GM23338 (cell line): ENCODE measurements at regions not wholly inside any gene's neighbourhood (a gene's known extent, or its start where the extent isn't known, plus 50 kb on each side); places are given as distances from the start of the nearest gene placed in this dataset.

Experiments used
- ATAC-seq: fragments of 200-7000 bp; cut with Tn5 transposase; 3 replicates; pipeline ENCODE4 v1.9.1; 2020
- DNase-seq: peaks from one replicate; pipeline ENCODE4 v3.0.0-alpha.2; 2015; ENCODE audit warnings: low spot score
- H2AFZ ChIP-seq: fragments of 200-600 bp; sonication (generic); 2 replicates; pipeline ENCODE4 v1.8.0; 2016; ENCODE audit warnings: antibody characterized with exemption, mild to moderate bottlenecking, moderate library complexity
- H3F3A ChIP-seq: fragments of 200-600 bp; sonication (generic); replicated peaks from 2 replicates; pipeline ENCODE4 v1.8.0; 2017; ENCODE audit warnings: antibody characterized with exemption, mixed run types, low read depth
- H3K27ac ChIP-seq: fragments of 200-600 bp; sonication (generic); 2 replicates; pipeline ENCODE4 v1.6.1; 2016; ENCODE audit warnings: low read depth
- H3K27me3 ChIP-seq: fragments of 200-600 bp; sonication (generic); 2 replicates; pipeline ENCODE4 v1.8.0; 2016; ENCODE audit warnings: mild to moderate bottlenecking, mixed run types, moderate library complexity; ENCODE audit not compliant: insufficient read depth
- H3K36me3 ChIP-seq: fragments of 200-600 bp; sonication (generic); 2 replicates; pipeline ENCODE4 v1.8.0; 2016; ENCODE audit warnings: mild to moderate bottlenecking; ENCODE audit not compliant: insufficient read depth
- H3K4me1 ChIP-seq: fragments of 200-600 bp; sonication (generic); 2 replicates; pipeline ENCODE4 v1.8.0; 2016; ENCODE audit warnings: mild to moderate bottlenecking, moderate library complexity; ENCODE audit not compliant: insufficient read depth
- H3K4me2 ChIP-seq: fragments of 200-600 bp; sonication (generic); 2 replicates; pipeline ENCODE4 v1.7.1; 2017; ENCODE audit warnings: mixed run types
- H3K4me3 ChIP-seq: fragments of 200-600 bp; sonication (generic); 2 replicates; pipeline ENCODE4 v1.6.1; 2016; ENCODE audit warnings: mixed run types
- H3K79me2 ChIP-seq: fragments of 200-600 bp; sonication (generic); replicated peaks from 2 replicates; pipeline ENCODE4 v1.8.0; 2017; ENCODE audit warnings: mild to moderate bottlenecking; ENCODE audit not compliant: insufficient read depth
- H3K9me2 ChIP-seq: fragments of 200-600 bp; sonication (generic); 2 replicates; pipeline ENCODE4 v1.8.0; 2017; ENCODE audit not compliant: insufficient read depth
- H4K20me1 ChIP-seq: fragments of 200-600 bp; sonication (generic); replicated peaks from 2 replicates; pipeline ENCODE4 v1.8.0; 2017; ENCODE audit warnings: mild to moderate bottlenecking; ENCODE audit not compliant: insufficient read depth
- H3K27ac Mint-ChIP-seq: 2 replicates; pipeline ENCODE4 v1.8.0; 2020; ENCODE audit warnings: inconsistent platforms, mild to moderate bottlenecking, moderate library complexity, mixed read lengths
- H3K27me3 Mint-ChIP-seq: 3 replicates; pipeline ENCODE4 v1.8.0; 2022; ENCODE audit warnings: low read depth, mild to moderate bottlenecking, moderate library complexity, mixed read lengths, inconsistent platforms; ENCODE audit not compliant: insufficient read depth, poor library complexity
- H3K36me3 Mint-ChIP-seq: 3 replicates; pipeline ENCODE4 v1.8.0; 2021; ENCODE audit warnings: low read depth, mild to moderate bottlenecking, inconsistent platforms, moderate library complexity, mixed read lengths
- H3K4me1 Mint-ChIP-seq: 3 replicates; pipeline ENCODE4 v1.8.0; 2020; ENCODE audit warnings: mild to moderate bottlenecking, inconsistent platforms, mixed read lengths
- H3K4me3 Mint-ChIP-seq: 3 replicates; pipeline ENCODE4 v1.8.0; 2021; ENCODE audit warnings: moderate library complexity, mild to moderate bottlenecking, inconsistent platforms, mixed read lengths
- H3K9me3 Mint-ChIP-seq: 3 replicates; pipeline ENCODE4 v1.8.0; 2020; ENCODE audit warnings: moderate library complexity, mild to moderate bottlenecking, inconsistent platforms, mixed read lengths
- ETS1 ChIP-seq: IDR thresholded peaks from 2 replicates; pipeline ENCODE4 v1.6.1; 2016; ENCODE audit warnings: antibody characterized with exemption
- EZH2 ChIP-seq: fragments of 200-600 bp; sonication (generic); IDR thresholded peaks from one replicate; pipeline ENCODE4 v1.8.0; 2017; ENCODE audit warnings: antibody characterized with exemption, mild to moderate bottlenecking, low read depth; ENCODE audit not compliant: unreplicated experiment
- EZH2phosphoT487 ChIP-seq: fragments of 200-600 bp; sonication (generic); IDR thresholded peaks from one replicate; pipeline ENCODE4 v1.8.1; 2018; ENCODE audit warnings: antibody characterized with exemption; ENCODE audit not compliant: unreplicated experiment
- JUNB ChIP-seq: IDR thresholded peaks from one replicate; pipeline ENCODE4 v1.6.1; 2016; ENCODE audit warnings: antibody characterized with exemption; ENCODE audit not compliant: unreplicated experiment
- REST ChIP-seq: IDR thresholded peaks from one replicate; pipeline ENCODE4 v1.6.1; 2018; ENCODE audit warnings: antibody characterized with exemption; ENCODE audit not compliant: unreplicated experiment
- STAT1 ChIP-seq: IDR thresholded peaks from one replicate; pipeline ENCODE4 v1.6.1; 2016; ENCODE audit warnings: antibody characterized with exemption; ENCODE audit not compliant: unreplicated experiment
- ZNF114 ChIP-seq: fragments of 250-450 bp; sonication (Bioruptor Pico); IDR thresholded peaks from 2 replicates; pipeline ENCODE4 v1.5.0; 2020; ENCODE audit warnings: mild to moderate bottlenecking, moderate library complexity
- ZNF331 ChIP-seq: fragments of 250-450 bp; sonication (Bioruptor Pico); IDR thresholded peaks from 2 replicates; pipeline ENCODE4 v1.5.0; 2020; ENCODE audit warnings: low read depth, mild to moderate bottlenecking, moderate library complexity

DNA sequence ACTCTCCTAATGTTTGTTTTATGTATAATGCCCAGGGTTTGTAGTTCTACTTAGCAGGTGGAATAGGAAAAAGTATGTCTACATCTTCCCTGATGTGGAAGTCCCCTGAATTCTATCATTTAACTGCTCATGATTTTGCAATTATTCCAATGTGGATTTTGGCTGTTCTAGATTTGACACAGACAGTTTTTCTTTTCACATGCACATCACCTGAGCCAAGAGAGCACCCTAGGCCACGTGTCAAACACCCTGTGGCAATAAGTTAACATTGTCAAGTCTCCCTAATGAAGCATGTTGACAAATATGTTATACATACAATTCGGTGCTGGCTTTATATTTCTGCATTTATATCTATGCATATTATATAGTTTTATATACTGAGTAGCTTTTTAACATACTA, 70.0 kb upstream of the SUCLG2 start:
- Mint-ChIP-seq H3K27ac (no peak overlapping the region), H3K4me3 (no peak overlapping the region), H3K36me3 (peaks cover 32% of the 10 kb centered on the region), H3K4me1 (peaks cover 10% of the 10 kb centered on the region), H3K27me3 (peaks cover 5% of the 10 kb centered on the region), H3K9me3 (peaks cover 25% of the 10 kb centered on the region)
- TF ChIP-seq STAT1 (no peak), ETS1 (no peak), ZNF331 (CRISPR knock-in tag) (no peak), ZNF114 (CRISPR knock-in tag) (no peak), REST (no peak)
- Histone ChIP-seq H3K27me3 (no peaks in the 10 kb centered on the region), H3K36me3 (0 out of 2 replicates have a peak, but pooled peaks cover 4% of the 10 kb centered on the region), H4K20me1 (no peaks in the 10 kb centered on the region), H3K4me1 (no peaks in the 10 kb centered on the region), H3K79me2 (no peaks in the 10 kb centered on the region), H3F3A (no peaks in the 10 kb centered on the region), H2AFZ (no peak overlapping the region), H3K27ac (no peak overlapping the region), H3K9me2 (0 out of 2 replicates have a peak, but pooled peaks cover 3% of the 10 kb centered on the region), H3K4me2 (no peak overlapping the region), H3K4me3 (no peak overlapping the region)
- ATAC-seq (no peak), DNase-seq (no peak)

- DNase-seq, result peak; percentile 24
- Histone ChIP-seq H2AFZ (no peak overlapping the region), H3K4me2 (no peak overlapping the region), H3K36me3 (0 out of 2 replicates have a peak, but pooled peaks cover 4% of the 10 kb centered on the region), H3K4me1 (no peaks in the 10 kb centered on the region), H3K4me3 (no peak overlapping the region), H3K9me2 (0 out of 2 replicates have a peak, but pooled peaks cover 3% of the 10 kb centered on the region), H3K79me2 (no peaks in the 10 kb centered on the region), H3K27ac (no peak overlapping the region), H3K27me3 (no peaks in the 10 kb centered on the region), H4K20me1 (no peaks in the 10 kb centered on the region), H3F3A (no peaks in the 10 kb centered on the region)
- peaks cover 32% of the 10 kb centered on the region for H3K36me3 Mint-ChIP-seq
- peaks cover 3% of the 10 kb centered on the region for H3K27me3 Mint-ChIP-seq
- ATAC-seq, result peak; percentile 87
- H3K9me3 Mint-ChIP-seq, result peaks cover 25% of the 10 kb centered on the region
- H3K4me3 Mint-ChIP-seq, result no peak overlapping the region
- peaks cover 10% of the 10 kb centered on the region for H3K4me1 Mint-ChIP-seq
- no peak overlapping the region for H3K27ac Mint-ChIP-seq
- no peak for TF ChIP-seq EZH2phosphoT487
- no peak for TF ChIP-seq ETS1
- no peak for TF ChIP-seq ZNF114 (CRISPR knock-in tag)
- no peak for TF ChIP-seq ZNF331 (CRISPR knock-in tag)
- TF ChIP-seq STAT1, result no peak
- no peak for TF ChIP-seq REST
- TF ChIP-seq JUNB, result no peak
- TF ChIP-seq EZH2, result no peak
These were observed 69.5 kb upstream of the SUCLG2 start for GRCh38 chr3:67723863-67724262.
